GM12878 (cell line): ENCODE measurements at regions not wholly inside any gene's neighbourhood (a gene's known extent, or its start where the extent isn't known, plus 50 kb on each side); places are given as distances from the start of the nearest gene placed in this dataset.

Experiments used
- ATAC-seq: fragments of 200-7000 bp; cut with Tn5 transposase; 3 replicates; pipeline ENCODE4 v1.9.1; 2020; ENCODE audit warnings: mild to moderate bottlenecking, moderate library complexity
- BruUV-seq: library from RNA; stranded (reverse); fragments of 400-500 nt; replicated peaks from 2 replicates; lab custom pipeline; 2021; lab: Mats Ljungman, UMichigan
- CTCF ChIA-PET: fragments of 300-600 bp; sonication (Branson Sonifier 250); formaldehyde crosslinking; extraction: SDS; loops from one replicate; lab custom pipeline; 2021; ENCODE audit warnings: inconsistent platforms; lab: Yijun Ruan, JAX
- POLR2A ChIA-PET: fragments of 350-600 bp; formaldehyde crosslinking; extraction: SDS; loops from one replicate; lab custom pipeline; 2021; ENCODE audit warnings: inconsistent platforms; lab: Charles Lee
- RAD21 ChIA-PET: fragments of 300-600 bp; sonication (Branson Sonifier 250); formaldehyde crosslinking; loops from one replicate; lab custom pipeline; 2023; ENCODE audit warnings: antibody characterized with exemption; ENCODE audit not compliant: unreplicated experiment; lab: Charles Lee
- SMC1A ChIA-PET: fragments of 300-600 bp; sonication (Branson Sonifier 250); formaldehyde crosslinking; loops from one replicate; lab custom pipeline; 2023; ENCODE audit not compliant: unreplicated experiment, uncharacterized antibody; lab: Charles Lee
- DNase-seq: peaks from one replicate; pipeline ENCODE4 v3.0.0-alpha.2; 2011; ENCODE audit warnings: low read depth, low spot score
- FAIRE-seq: peaks from 3 replicates; lab custom pipeline; 2011; peaks lifted over from hg19 to GRCh38; lab: Jason Lieb, UNC
- H2AFZ ChIP-seq: 2 replicates; pipeline ENCODE4 v1.6.0; 2011; ENCODE audit warnings: low read depth, low read length, control low read depth; ENCODE audit not compliant: control insufficient read depth
- H3K27ac ChIP-seq: 2 replicates; pipeline ENCODE4 v1.5.1; 2011; ENCODE audit warnings: control low read depth; ENCODE audit not compliant: control insufficient read depth, insufficient read depth
- H3K27me3 ChIP-seq, 2 experiments: replicated peaks in 1 of 2; 2 replicates each; pipeline versions ENCODE4 v1.6.0 to v1.6.1; 2011; ENCODE audit warnings: low read length in 1 of 2; ENCODE audit not compliant: control insufficient read depth in 2 of 2, insufficient read depth in 2 of 2
- H3K36me3 ChIP-seq, 2 experiments: 2 replicates each; pipeline ENCODE4 v1.5.1; 2011; ENCODE audit warnings: low read length in 1 of 2; ENCODE audit not compliant: control insufficient read depth in 2 of 2, insufficient read depth in 2 of 2
- H3K4me1 ChIP-seq: 2 replicates; pipeline ENCODE4 v1.6.1; 2011; ENCODE audit warnings: mild to moderate bottlenecking, low read length, moderate library complexity, mixed read lengths; ENCODE audit not compliant: control insufficient read depth, insufficient read depth
- H3K4me2 ChIP-seq: 2 replicates; pipeline ENCODE4 v1.6.0; 2011; ENCODE audit warnings: control low read depth; ENCODE audit not compliant: control insufficient read depth, insufficient read depth
- H3K4me3 ChIP-seq: fragments of 200-600 bp; sonication (generic); 2 replicates; pipeline ENCODE4 v1.5.1; 2016
- H3K79me2 ChIP-seq: 2 replicates; pipeline ENCODE4 v1.6.0; 2011; ENCODE audit warnings: low read length; ENCODE audit not compliant: control insufficient read depth, insufficient read depth
- H3K9ac ChIP-seq: 2 replicates; pipeline ENCODE4 v1.8.0; 2011; ENCODE audit warnings: low read length, control low read depth, mixed read lengths; ENCODE audit not compliant: control insufficient read depth, insufficient read depth
- H3K9me3 ChIP-seq: replicated peaks from 3 replicates; pipeline ENCODE4 v1.5.1; 2011; ENCODE audit warnings: mild to moderate bottlenecking, low read length; ENCODE audit not compliant: control insufficient read depth, insufficient read depth
- H4K20me1 ChIP-seq: 2 replicates; pipeline ENCODE4 v1.6.0; 2011; ENCODE audit not compliant: control insufficient read depth, insufficient read depth
- CBX3 ChIP-seq: fragments of 200-600 bp; sonication (generic); IDR thresholded peaks from 2 replicates; pipeline ENCODE4 v1.6.1; 2016; ENCODE audit warnings: low read depth, borderline replicate concordance
- CHD1 ChIP-seq: IDR thresholded peaks from 2 replicates; pipeline ENCODE4 v1.6.1; 2012; ENCODE audit warnings: low read depth, low read length, improper control_type of control experiment
- IRF4 ChIP-seq: IDR thresholded peaks from 2 replicates; pipeline ENCODE4 v1.6.1; 2011; ENCODE audit warnings: low read depth, low read length
- MTA2 ChIP-seq: fragments of 450-650 bp; IDR thresholded peaks from 2 replicates; pipeline ENCODE4 v1.6.1; 2016; ENCODE audit warnings: low read depth, mild to moderate bottlenecking, moderate library complexity
- MXI1 ChIP-seq: fragments of 150-350 bp; IDR thresholded peaks from 2 replicates; pipeline ENCODE4 v1.6.1; 2011; ENCODE audit warnings: low read depth, mild to moderate bottlenecking, inconsistent platforms, low read length, improper control_type of control experiment
- NFYA ChIP-seq: IDR thresholded peaks from 2 replicates; pipeline ENCODE4 v1.6.1; 2011; ENCODE audit warnings: low read depth, mild to moderate bottlenecking, low read length, improper control_type of control experiment, borderline replicate concordance
- NKRF ChIP-seq: fragments of 450-650 bp; conservative IDR thresholded peaks from 2 replicates; pipeline ENCODE4 v1.6.1; 2017; ENCODE audit warnings: mild to moderate bottlenecking, moderate library complexity
- TCF12 ChIP-seq: IDR thresholded peaks from 2 replicates; pipeline ENCODE4 v1.6.1; 2011; ENCODE audit warnings: low read depth, mild to moderate bottlenecking, low read length
- USF1 ChIP-seq: IDR thresholded peaks from 2 replicates; pipeline ENCODE4 v1.6.1; 2011; ENCODE audit warnings: borderline replicate concordance, low read depth, mild to moderate bottlenecking, moderate library complexity, mixed read lengths, low read length; ENCODE audit not compliant: insufficient read depth; ENCODE audit errors: extremely low read length
- USF2 ChIP-seq: IDR thresholded peaks from 2 replicates; pipeline ENCODE4 v1.6.1; 2011; ENCODE audit warnings: low read depth, low read length, improper control_type of control experiment, borderline replicate concordance
- YY1 ChIP-seq: IDR thresholded peaks from 2 replicates; pipeline ENCODE4 v1.6.1; 2011; ENCODE audit warnings: low read depth, mild to moderate bottlenecking, low read length
- ZBTB4 ChIP-seq: fragments of 450-650 bp; formaldehyde crosslinking; IDR thresholded peaks from 2 replicates; pipeline ENCODE4 v1.4.0; 2022; ENCODE audit warnings: mild to moderate bottlenecking, moderate library complexity
- WGBS: methylation state at CpG from one replicate; pipeline ENCODE4 v1.1.6; 2016; ENCODE audit warnings: low lambda C conversion rate; ENCODE audit not compliant: insufficient replicate concordance, insufficient coverage; ENCODE audit errors: missing lambda C conversion rate; 5-methylcytosine and 5-hydroxymethylcytosine counted together
- in situ Hi-C: fragments of 300-500 bp; cut with MboI; formaldehyde crosslinking; loops from 9 replicates; pipeline ENCODE4 v1.14.3; 2018; ENCODE audit warnings: mixed read lengths
- intact Hi-C: fragments of 100-400 bp; cut with micrococcal nuclease; formaldehyde crosslinking; loops from one replicate; pipeline ENCODE4 v1.14.2; 2022; ENCODE audit not compliant: unreplicated experiment

- Histone ChIP-seq H3K79me2 (no peaks in the 10 kb centered on the region), H2AFZ (no peak overlapping the region), H3K4me1 (no peaks in the 10 kb centered on the region), H3K27me3 (no peaks in the 10 kb centered on the region), H4K20me1 (no peaks in the 10 kb centered on the region), H3K9ac (no peak overlapping the region), H3K36me3 (no peaks in the 10 kb centered on the region), H3K4me3 (no peak overlapping the region), H3K27ac (no peak overlapping the region), H3K4me2 (no peak overlapping the region), H3K9me3 (no peaks in the 10 kb centered on the region)
- SMC1A ChIA-PET, result no interaction called here
- in situ Hi-C loops, result no loop called here
- RAD21 ChIA-PET, result no interaction called here
- CTCF ChIA-PET, result no interaction called here
- POLR2A ChIA-PET, result no interaction called here
- FAIRE-seq (no peak), DNase-seq (no peak), ATAC-seq (no peak)
- TF ChIP-seq USF1 (no peak), YY1 (no peak), USF2 (no peak), IRF4 (no peak), CHD1 (no peak), TCF12 (no peak), MTA2 (no peak)
- 0% methylated on average over 1 of the region's 1 CpG for WGBS
- intact Hi-C loops, result no loop called here
- no TSS peak for BruUV-seq
Observed at GRCh38 chr21:16572032-16572431, 842.2 kb downstream of the USP25 start.

DNA sequence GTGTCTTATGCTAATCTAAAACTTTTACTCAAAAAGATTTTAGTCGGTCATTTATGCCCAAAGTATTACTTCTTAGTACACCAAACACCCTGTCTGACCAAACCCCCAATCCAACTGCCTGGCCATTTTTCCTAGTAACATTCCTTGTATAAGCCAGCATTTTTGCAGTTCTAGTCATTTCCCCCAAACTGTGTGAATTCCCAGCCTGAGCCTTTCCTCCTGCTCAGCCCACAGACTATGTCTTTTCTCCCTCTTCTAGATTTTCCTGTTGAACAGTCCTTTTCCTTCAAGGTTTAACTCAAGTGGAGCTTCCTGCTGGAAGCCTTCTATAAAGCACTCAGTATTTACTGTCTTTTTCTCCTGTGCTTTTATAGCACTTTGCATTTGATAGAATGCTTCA lies 843.8 kb downstream of the USP25 start:
- SMC1A ChIA-PET, result no interaction called here
- FAIRE-seq, result no peak
- BruUV-seq, result no TSS peak
- POLR2A ChIA-PET, result no interaction called here
- Histone ChIP-seq H3K79me2 (no peaks in the 10 kb centered on the region), H3K36me3 (no peaks in the 10 kb centered on the region), H4K20me1 (no peaks in the 10 kb centered on the region), H3K27me3 (no peaks in the 10 kb centered on the region)
- TF ChIP-seq NKRF (no peak), NFYA (no peak), CBX3 (no peak), MXI1 (no peak), ZBTB4 (CRISPR knock-in tag) (no peak)
- TF ChIP-seq, all 136 proteins: peak for 0
- Histone ChIP-seq H3K9me3 (no peaks in the 10 kb centered on the region), H3K27ac (no peak overlapping the region), H2AFZ (no peak overlapping the region), H3K4me2 (no peak overlapping the region), H3K4me3 (no peak overlapping the region), H3K4me1 (no peaks in the 10 kb centered on the region), H3K9ac (no peak overlapping the region)
- ATAC-seq (no peak), DNase-seq (no peak)
- RAD21 ChIA-PET, result no interaction called here
- intact Hi-C loops, result no loop called here
- CTCF ChIA-PET, result no interaction called here
- in situ Hi-C loops, result no loop called here
- 93% methylated on average over 1 of the region's 1 CpG for WGBS
